ENCODE measurements at regions not wholly inside any gene's neighbourhood (a gene's known extent, or its start where the extent isn't known, plus 50 kb on each side); places are given as distances from the start of the nearest gene placed in this dataset.

DNA sequence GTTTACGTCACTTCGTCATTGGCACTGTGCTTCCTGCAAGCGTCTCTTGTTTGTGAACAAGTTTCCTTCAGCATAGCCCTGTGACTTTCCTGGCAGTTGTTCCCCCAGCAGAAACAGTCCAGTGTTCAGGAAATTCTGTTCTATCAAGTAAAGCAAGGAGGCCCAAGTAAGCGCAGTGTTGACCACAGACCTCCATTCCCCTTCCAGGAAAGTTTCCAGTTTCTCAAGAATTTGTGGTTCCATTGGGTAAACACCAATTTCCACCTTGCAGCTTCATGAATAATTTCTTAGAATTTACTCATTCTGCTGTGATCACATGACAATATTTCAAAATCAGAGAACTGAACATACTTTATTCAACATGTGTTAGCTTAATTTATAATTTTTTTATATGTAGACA lies 88.5 kb upstream of the ETV3 start:
- TF ChIP-seq CTCF (IDR thresholded peaks at IDR 0.05) (no peak), POLR2A (IDR thresholded peaks at IDR 0.05) (no peak), EP300 (IDR thresholded peaks at IDR 0.05) (no peak)

Measured in tibial nerve (tissue), 4 donors.